ENCODE measurements at regions not wholly inside any gene's neighbourhood (a gene's known extent, or its start where the extent isn't known, plus 50 kb on each side); places are given as distances from the start of the nearest gene placed in this dataset.

- TF ChIP-seq ZFX (IDR thresholded peaks at IDR 0.05) = no peak
- TF ChIP-seq CTCF (conservative IDR thresholded peaks at IDR 0.05) = no peak
- no peak overlapping the region for H3K27ac ChIP-seq
Measured at GRCh38 chr4:1575418-1576303, 108.5 kb downstream of the FAM53A start.

DNA sequence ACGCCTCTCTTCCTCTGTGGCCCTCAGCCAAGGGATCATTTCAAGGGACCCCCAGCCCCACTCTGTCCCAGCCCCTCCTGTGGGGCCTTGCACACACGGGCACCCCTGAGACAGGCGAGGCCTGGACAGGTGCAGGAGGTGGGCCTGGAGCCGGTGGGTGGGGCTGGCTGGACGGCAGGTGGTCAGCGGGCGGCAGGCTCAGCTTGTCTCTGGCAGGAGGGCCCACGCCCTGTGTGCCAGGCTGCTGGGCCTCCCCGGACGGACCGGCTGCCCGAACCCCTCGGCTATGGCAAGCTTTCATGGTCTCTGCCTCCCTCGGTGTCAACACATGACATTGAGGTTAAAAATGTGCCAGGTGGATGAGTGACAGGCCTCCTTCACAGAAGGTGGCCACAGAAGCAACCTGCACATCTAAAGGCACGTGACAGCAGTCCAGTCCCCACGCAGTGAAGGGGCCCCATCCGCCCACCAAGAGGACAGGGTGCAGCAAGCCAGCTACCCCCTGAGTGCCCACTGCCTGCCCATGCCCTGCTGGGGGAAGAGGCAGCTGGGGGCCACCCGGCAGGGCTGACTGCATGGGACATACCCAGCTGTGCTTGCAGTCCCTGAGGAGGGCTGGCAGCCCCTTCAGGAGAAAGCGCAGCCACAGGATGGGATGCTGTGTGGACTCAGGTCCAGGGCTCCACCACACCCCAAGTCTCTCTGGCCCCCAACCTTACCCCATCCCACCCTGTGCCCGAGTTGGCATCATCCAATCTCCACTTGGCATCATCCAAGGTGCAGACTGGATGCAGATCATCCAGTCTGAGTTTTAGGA, 109.3 kb downstream of the FAM53A start:
- TF ChIP-seq CTCF (conservative IDR thresholded peaks at IDR 0.05) (no peak), ZFX (IDR thresholded peaks at IDR 0.05) (no peak)

GRCh38 chr4:1573830-1574459, 110.2 kb downstream of the FAM53A start:
- TF ChIP-seq ZFX (IDR thresholded peaks at IDR 0.05) = no peak
- no peak for TF ChIP-seq CTCF (conservative IDR thresholded peaks at IDR 0.05)
- no peak overlapping the region for H3K27ac ChIP-seq

More for the DNA sequence above, 109.3 kb downstream of the FAM53A start:
- H3K27ac ChIP-seq = no peak overlapping the region

GRCh38 chr4:1572964-1573720, 111.0 kb downstream of the FAM53A start:
- no peak overlapping the region for H3K27ac ChIP-seq
- no peak for TF ChIP-seq ZFX (IDR thresholded peaks at IDR 0.05)
- no peak for TF ChIP-seq CTCF (conservative IDR thresholded peaks at IDR 0.05)

- TF ChIP-seq ZFX (IDR thresholded peaks at IDR 0.05) = no peak
- no peak for TF ChIP-seq CTCF (conservative IDR thresholded peaks at IDR 0.05)
- no peak overlapping the region for H3K27ac ChIP-seq
Measured at GRCh38 chr4:1572521-1572920, 111.6 kb downstream of the FAM53A start.

DNA sequence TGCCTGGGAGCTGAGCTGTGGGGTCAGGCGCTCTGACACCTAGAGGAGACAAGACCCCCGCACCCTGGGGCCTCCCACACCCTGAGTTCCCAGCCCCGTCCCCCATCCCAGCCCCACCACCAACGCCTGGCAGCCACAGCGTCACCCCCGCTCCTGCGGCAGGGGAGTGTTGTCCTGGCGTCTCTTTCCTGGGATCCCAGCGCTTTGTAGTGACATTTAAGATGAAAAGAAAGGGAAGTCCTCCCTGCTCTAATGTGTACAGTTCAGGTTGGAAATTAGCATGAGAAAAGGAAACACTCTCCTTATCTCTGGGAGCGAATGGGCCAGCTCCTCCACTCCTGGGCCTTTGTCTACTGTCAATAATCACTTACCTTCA, 112.1 kb downstream of the FAM53A start:
- TF ChIP-seq ZFX (IDR thresholded peaks at IDR 0.05) (no peak), CTCF (conservative IDR thresholded peaks at IDR 0.05) (no peak)
- no peak overlapping the region for H3K27ac ChIP-seq

All from C4-2B (cell line).